Testis (tissue), 2 donors: ENCODE measurements at regions not wholly inside any gene's neighbourhood (a gene's known extent, or its start where the extent isn't known, plus 50 kb on each side); places are given as distances from the start of the nearest gene placed in this dataset.
"Not testable (repeated sequence)": the region's sequence is repeated elsewhere in the genome, so short reads cannot be mapped to it uniquely, and the experiment has no call there.

ENCODE experiments used
- DNase-seq: peaks from one replicate; pipeline ENCODE4 v3.0.0-alpha.2; 2019
- H3K27ac ChIP-seq, 2 donors: fragments of 200-600 bp; sonication (generic); one replicate each; pipeline ENCODE4 v1.5.1; 2019
- H3K27me3 ChIP-seq: fragments of 200-600 bp; sonication (generic); one replicate; pipeline ENCODE4 v1.5.1; 2019
- H3K36me3 ChIP-seq: fragments of 200-600 bp; sonication (generic); one replicate; pipeline ENCODE4 v1.5.1; 2017; ENCODE audit warnings: low read depth; ENCODE audit errors: missing control alignments
- H3K4me1 ChIP-seq: fragments of 200-600 bp; sonication (generic); one replicate; pipeline ENCODE4 v1.5.1; 2019
- H3K4me3 ChIP-seq, 2 donors: fragments of 200-600 bp; sonication (generic); one replicate each; pipeline ENCODE4 v1.5.1; 2017 to 2019
- H3K9me3 ChIP-seq: fragments of 200-600 bp; sonication (generic); one replicate; pipeline ENCODE4 v1.5.1; 2017
- POLR2A ChIP-seq: fragments of 450-650 bp; IDR thresholded peaks from one replicate; pipeline ENCODE4 v1.6.1; 2017; ENCODE audit warnings: antibody characterized with exemption, mild to moderate bottlenecking, moderate library complexity
- WGBS, 2 donors: methylation state at CpG; one replicate each; pipeline ENCODE4 v1.1.5; 2018; 5-methylcytosine and 5-hydroxymethylcytosine counted together
- intact Hi-C: fragments of 100-400 bp; cut with DNase I; formaldehyde crosslinking; loops from one replicate; pipeline ENCODE4 v1.15.1; 2023; ENCODE audit warnings: low total_unique reads
- TF ChIP-seq, protein P1 (sequence below), 3 experiments: fragments of 450-650 bp in 2 of 3; fragments of 200-600 bp in 1 of 3; sonication (generic) in 1 of 3; IDR thresholded peaks; one replicate each; pipeline ENCODE4 v1.5.1; 2016 to 2019; ENCODE audit warnings: antibody characterized with exemption in 3 of 3, mild to moderate bottlenecking in 2 of 3, moderate library complexity in 1 of 3

DNA sequence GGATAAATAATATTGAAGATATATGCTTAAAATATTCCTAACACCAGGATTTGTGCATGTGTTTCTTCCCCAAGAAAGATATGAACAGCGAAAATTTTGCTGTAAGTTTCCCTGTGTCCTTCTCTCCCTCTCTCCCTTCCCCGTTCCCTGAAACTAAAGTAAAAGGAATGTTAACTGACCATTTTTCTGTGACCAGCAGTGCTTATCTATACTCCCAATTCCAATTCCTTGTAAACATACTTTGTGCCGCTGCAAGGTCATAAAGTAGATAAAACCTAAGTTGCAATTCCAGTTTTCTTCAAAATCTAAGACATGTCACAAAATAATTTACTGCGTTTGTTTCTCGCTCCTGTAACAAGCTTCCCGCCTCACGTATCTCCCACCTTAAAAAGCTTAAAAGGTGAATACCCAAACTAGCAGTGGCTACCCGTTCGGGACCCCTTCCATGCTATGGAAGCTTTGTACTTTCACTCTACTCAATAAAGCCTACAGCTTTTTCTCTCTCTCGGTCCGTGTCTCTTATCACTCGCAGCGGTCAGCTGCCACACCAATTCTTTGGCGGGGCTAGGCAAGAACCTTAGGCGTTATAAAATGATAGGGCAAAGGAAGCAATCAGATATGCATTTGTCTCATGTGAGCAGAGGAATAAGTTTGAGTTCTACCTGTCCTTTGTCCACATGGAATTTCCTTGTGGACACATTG is 1798.0 kb downstream of the EFNA5 start:
- WGBS, 2 donors, result 38% methylated on average over 15 of the region's 15 CpGs
- intact Hi-C loops, result no loop called here

DNA sequence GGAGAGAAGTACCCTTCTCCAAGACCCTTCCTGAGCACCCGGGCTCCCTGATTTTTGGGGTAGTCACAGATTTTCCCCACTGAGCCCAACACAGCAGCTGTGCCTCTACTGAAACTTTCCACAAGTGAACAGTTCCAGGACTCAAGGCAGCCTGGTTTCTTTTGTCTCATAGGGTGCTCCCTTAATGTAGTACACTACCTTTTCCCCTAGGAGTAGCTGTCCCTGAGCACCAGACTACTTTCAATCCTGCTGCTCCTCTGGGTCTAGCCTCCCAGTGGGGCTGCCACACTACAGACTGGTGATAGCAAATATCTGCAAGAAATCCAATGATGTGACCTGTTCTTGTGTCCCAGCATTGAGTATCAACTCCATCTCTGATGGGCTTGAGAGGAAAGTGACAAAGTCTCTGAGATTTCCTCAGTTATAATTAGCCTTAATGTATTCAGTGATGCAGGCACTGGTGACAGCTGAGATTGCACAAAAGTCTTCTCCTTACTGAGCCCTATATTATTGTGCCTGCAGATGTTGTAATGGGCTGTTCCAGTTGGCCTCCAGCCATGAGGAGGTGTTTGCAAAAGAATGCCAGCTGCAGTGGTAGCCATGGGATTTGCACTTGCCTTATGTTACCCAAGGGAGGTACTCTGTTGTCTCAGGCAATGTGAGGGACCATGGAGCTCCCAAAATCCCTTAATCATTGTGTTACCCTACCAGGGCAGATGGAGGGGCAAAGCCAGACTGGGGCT is 1802.5 kb downstream of the EFNA5 start:
- DNase-seq, result no peak
- WGBS, 2 donors, result 91 to 100% methylated on average over 1 of the region's 1 CpG
- Histone ChIP-seq H3K9me3 (no peaks in the 10 kb centered on the region), H3K27me3 (no peaks in the 10 kb centered on the region), H3K4me3 (no peak overlapping the region), H3K27ac (no peak overlapping the region), H3K36me3 (no peaks in the 10 kb centered on the region), H3K4me1 (no peaks in the 10 kb centered on the region)
- TF ChIP-seq, protein P1, sequence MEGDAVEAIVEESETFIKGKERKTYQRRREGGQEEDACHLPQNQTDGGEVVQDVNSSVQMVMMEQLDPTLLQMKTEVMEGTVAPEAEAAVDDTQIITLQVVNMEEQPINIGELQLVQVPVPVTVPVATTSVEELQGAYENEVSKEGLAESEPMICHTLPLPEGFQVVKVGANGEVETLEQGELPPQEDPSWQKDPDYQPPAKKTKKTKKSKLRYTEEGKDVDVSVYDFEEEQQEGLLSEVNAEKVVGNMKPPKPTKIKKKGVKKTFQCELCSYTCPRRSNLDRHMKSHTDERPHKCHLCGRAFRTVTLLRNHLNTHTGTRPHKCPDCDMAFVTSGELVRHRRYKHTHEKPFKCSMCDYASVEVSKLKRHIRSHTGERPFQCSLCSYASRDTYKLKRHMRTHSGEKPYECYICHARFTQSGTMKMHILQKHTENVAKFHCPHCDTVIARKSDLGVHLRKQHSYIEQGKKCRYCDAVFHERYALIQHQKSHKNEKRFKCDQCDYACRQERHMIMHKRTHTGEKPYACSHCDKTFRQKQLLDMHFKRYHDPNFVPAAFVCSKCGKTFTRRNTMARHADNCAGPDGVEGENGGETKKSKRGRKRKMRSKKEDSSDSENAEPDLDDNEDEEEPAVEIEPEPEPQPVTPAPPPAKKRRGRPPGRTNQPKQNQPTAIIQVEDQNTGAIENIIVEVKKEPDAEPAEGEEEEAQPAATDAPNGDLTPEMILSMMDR (IDR thresholded peaks at IDR 0.05), result no peak
- no peak for TF ChIP-seq POLR2A
- intact Hi-C loops, result no loop called here

More for the DNA sequence above, 1798.0 kb downstream of the EFNA5 start:
- TF ChIP-seq, protein P1 (IDR thresholded peaks at IDR 0.05), result no peak
- TF ChIP-seq POLR2A, result no peak
- Histone ChIP-seq H3K4me3 (no peak overlapping the region), H3K9me3 (no peaks in the 10 kb centered on the region), H3K27ac (no peak overlapping the region), H3K4me1 (no peaks in the 10 kb centered on the region), H3K27me3 (no peaks in the 10 kb centered on the region), H3K36me3 (no peaks in the 10 kb centered on the region)
- no peak for DNase-seq

DNA sequence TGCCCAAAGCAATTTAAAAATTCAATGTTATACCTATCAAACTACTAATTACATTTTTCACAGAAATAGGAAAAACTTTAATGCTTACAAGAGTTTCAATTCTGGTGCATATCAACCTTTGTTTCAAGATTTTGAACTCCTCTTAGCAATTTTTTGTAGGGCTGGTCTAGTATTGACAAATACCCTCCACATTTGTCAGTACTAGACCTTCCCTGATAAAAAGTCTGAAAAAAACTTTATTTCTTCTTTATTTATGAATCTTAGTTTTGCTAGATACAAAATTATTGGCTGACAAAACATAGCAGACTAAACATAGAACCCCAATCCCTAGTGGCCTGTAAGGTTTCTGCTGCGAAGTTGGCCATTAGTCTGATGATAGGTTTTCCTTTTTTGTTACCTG is 1804.9 kb downstream of the EFNA5 start:
- H3K4me1 ChIP-seq, result no peaks in the 10 kb centered on the region
- no peak overlapping the region for H3K27ac ChIP-seq
- WGBS, 2 donors, result 97 to 100% methylated on average over 1 of the region's 1 CpG
- no peak overlapping the region for H3K4me3 ChIP-seq
- intact Hi-C loops, result no loop called here
- no peak for DNase-seq
- H3K27me3 ChIP-seq, result no peaks in the 10 kb centered on the region
- H3K36me3 ChIP-seq, result no peaks in the 10 kb centered on the region
- H3K9me3 ChIP-seq, result no peaks in the 10 kb centered on the region
- TF ChIP-seq POLR2A, result no peak
- TF ChIP-seq, protein P1 (IDR thresholded peaks at IDR 0.05), result no peak

DNA sequence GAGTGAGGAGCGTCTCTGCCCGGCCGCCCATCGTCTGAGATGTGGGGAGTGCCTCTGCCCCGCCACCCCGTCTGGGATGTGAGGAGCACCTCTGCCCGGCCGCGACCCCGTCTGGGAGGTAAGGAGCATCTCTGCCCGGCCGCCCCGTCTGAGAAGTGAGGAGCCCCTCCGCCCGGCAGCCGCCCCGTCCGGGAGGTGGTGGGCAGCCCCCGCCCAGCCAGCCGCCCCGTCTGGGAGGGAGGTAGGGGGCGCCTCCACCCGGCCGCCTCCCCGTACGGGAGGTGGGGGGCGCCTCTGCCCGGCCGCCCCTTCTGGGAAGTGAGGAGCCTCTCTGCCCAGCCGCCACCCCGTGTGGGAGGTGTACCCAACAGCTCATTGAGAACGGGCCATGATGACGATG is 1811.4 kb downstream of the EFNA5 start:
- DNase-seq, intact Hi-C loops, H3K27me3 ChIP-seq, H3K36me3 ChIP-seq, H3K27ac ChIP-seq, H3K4me1 ChIP-seq, H3K4me3 ChIP-seq, H3K9me3 ChIP-seq: not testable (repeated sequence)
- 66 to 83% methylated on average over 11 to 33 of the region's 33 CpGs for WGBS, 2 donors

DNA sequence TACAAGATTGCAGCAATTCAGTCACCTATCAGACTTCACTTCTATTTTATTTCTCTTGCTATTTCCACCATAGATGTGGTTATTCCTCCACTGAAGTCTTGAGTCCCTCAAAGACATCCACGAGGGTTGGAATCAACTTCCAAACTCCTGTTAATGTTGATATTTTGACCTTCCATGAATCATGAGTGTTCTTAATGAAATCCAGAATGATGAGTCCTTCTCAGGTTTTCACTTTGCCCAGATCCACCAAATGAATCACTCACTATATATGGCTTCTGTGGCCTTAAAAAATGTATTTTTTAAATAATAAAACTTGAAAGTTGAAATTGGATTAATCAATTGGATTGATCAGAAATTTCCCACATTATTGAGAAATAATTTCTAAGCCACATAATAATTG is 1821.0 kb downstream of the EFNA5 start:
- intact Hi-C loops, result no loop called here
- H3K4me3 ChIP-seq, result no peak overlapping the region
- H3K4me1 ChIP-seq, result no peaks in the 10 kb centered on the region
- 67 to 77% methylated on average over 1 of the region's 1 CpG for WGBS, 2 donors
- H3K36me3 ChIP-seq, result no peaks in the 10 kb centered on the region
- TF ChIP-seq, protein P1 (IDR thresholded peaks at IDR 0.05), result no peak
- no peak for TF ChIP-seq POLR2A
- no peaks in the 10 kb centered on the region for H3K9me3 ChIP-seq
- H3K27ac ChIP-seq, result no peak overlapping the region
- DNase-seq, result no peak
- no peaks in the 10 kb centered on the region for H3K27me3 ChIP-seq
